HG03520 (cell line): ENCODE measurements at regions not wholly inside any gene's neighbourhood (a gene's known extent, or its start where the extent isn't known, plus 50 kb on each side); places are given as distances from the start of the nearest gene placed in this dataset.
A peak's percentile ranks its signal among the peaks of the same experiment; 100 is the strongest.
"Not testable (repeated sequence)": the region's sequence is repeated elsewhere in the genome, so short reads cannot be mapped to it uniquely, and the experiment has no call there.

Experiments used
- ATAC-seq: cut with Tn5 transposase; IDR thresholded peaks from one replicate; pipeline ENCODE4 v1.9.1; 2021; ENCODE audit warnings: mild to moderate bottlenecking, moderate library complexity; ENCODE audit not compliant: unreplicated experiment

DNA sequence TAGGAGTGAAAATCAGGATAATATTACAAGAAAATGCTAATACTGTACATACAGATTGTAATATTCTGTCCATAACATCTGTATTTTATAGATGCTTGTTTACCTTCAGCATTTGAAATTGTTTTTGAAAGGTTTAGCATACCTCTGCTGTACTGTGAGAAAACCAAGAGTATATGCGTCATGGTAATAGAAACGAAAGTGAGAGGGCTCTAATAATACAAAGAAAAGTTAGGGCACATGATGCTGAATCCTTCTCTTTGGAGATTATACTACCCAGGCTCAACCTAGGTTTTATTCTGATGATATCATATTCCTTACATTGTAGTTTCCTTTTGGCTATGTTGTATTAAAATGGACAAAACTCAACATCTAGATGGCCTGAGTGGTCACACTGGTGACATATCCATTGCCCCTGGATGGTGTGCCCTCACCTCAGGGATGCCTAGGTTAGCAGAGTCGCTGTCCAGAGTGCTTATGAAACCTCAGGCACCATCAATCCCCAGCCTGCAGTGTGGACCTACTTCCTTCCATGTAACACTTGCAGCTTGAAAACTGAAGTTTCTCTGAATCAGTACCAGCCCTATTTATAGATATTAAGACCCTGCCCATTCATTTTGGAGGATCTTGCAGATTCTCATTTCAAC is 253.7 kb downstream of the KCTD12 start:
- ATAC-seq = peak; percentile 49

DNA sequence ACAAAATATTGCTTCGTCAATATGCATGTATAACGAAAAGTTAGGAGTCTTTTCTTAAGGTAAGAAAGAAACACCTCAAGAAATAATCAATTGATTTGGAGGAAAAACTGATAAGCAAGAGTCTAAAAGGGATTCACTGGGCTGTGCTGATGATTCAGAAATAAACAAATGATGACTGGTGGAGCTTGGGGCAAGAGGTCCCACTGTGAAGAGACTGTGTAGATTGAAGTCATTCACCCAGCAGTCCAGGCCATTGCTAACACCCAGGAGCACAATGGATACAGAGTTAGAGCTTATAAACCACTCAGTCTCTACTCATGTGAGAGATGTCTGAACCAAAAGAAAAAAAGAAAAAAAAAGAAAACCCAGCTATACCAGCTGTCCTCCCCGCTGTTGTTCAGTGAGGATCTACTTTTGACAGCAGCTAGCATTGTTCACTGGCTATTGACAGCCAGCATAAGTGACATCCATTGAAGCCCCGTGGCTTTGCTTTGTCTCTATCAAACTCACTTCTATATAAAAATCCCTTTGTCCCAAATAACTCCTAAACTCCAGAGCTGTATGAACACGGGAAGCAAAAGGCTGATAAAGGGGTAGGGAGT is 255.5 kb downstream of the KCTD12 start:
- no peak for ATAC-seq

DNA sequence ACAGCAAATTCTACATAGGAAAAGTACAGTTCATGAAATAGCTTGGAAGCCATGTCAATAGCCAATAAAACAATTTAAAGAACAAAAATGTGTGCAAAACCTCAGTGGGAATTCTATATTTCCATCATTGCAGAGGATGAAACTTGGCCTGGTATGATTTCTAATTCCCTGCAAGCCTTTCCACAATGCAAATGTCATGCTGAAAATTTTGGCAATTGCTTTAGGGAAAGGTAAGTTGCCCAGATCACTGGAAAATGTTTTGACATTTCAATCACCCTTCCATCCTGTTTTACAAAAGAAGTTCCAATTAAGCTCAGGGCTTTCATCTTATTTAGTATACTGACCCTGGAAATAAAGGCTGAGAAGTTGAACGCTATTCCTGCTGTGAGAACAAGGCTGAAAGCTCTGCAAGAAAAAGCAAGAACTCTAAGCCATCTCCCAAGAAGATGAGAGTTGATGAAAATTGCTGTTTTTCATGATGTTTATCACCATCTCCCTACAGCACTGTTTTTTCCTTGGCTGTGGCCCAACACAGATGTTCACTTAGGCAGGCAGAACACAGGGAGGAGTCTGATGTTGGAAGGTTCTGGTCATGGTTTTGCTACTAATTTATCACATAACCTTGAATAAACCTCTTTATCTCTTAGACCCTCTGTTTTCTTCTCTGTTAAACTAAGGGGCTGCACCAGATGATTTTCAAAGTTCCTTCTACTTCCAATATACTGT is 263.7 kb downstream of the KCTD12 start:
- ATAC-seq = no peak

DNA sequence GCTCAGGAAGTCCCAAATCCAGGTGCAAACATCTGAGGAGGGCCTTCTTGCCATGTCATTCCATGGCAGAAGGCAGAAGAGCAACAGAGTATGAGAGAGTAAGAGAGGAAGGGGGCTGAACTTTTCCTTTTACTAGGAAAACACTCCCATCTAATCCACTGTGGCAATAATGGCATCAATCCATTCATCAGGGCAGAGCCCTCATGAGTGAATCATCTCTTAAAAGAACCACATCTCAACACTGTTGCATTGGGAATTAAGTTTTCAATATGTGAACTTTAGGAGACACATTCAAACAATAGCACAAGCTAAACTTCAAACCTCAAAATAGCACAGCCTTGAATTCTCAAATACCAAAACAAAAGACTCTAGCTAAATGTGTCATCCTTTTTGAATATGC is 264.5 kb downstream of the KCTD12 start:
- no peak for ATAC-seq

DNA sequence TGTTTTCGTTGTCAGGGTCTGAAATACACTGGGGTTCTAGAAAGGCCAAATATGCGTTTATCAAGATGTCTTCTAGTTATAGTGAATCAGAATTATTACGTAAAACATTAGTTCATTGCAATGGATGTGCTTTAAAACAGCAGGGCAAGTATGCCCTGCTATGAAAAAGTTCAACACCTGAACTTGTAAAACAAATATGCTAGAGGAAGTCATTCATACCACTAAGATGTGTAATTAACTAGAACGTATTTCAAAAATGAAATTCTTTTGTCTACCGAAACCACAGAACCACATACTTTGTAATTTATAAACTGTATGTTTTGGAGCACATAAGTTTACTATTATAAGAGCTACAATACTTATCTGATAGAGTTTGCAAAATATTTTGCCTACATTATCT is 266.2 kb downstream of the KCTD12 start:
- no peak for ATAC-seq

DNA sequence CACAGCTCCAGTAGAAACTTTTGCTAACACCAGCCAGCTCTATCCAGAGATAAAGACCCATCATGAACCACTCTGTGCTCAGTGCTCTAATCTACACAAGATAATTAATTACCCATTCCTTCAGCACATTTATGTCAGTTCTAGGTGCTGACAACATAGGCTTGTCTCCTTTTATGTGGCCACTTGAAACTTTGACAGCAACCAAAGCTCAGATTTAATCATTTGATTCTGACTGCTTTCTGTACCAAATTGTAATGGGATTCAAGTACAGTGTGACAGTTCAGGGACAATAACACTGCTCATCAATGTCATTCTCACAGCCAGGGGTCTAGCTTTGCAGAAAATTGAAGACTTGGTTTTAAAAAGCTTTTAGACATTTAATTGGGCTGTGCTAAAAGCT is 266.6 kb downstream of the KCTD12 start:
- ATAC-seq = no peak

DNA sequence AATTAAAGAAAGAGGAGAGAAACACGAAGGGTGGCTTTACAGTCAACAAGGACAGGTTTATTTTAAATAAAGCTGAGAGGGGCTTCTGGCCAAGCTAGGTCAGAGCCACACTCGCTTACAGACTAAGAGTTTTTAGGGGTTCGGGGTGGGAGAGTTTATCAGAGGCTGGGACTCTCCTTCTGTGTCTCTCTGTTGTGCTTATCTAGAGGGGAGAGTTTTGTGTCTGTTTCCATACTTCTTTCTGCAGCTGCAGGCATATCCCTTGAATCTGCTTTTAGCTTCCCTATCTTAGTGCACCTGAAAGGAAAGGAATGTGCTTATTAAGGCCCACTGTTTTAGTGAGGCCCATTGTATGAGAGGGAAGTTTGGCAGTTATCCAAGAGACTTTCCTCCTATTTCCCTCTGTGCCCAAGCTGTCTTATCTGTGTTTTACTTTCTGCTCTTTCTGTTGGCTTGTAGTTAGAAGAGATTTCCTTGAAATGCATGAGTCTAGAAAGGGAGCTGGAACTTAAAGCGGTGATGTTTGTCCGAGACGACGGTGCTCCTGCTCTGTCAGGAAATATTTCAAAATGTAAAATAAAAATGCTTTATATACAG is 275.3 kb downstream of the KCTD12 start:
- ATAC-seq = no peak

DNA sequence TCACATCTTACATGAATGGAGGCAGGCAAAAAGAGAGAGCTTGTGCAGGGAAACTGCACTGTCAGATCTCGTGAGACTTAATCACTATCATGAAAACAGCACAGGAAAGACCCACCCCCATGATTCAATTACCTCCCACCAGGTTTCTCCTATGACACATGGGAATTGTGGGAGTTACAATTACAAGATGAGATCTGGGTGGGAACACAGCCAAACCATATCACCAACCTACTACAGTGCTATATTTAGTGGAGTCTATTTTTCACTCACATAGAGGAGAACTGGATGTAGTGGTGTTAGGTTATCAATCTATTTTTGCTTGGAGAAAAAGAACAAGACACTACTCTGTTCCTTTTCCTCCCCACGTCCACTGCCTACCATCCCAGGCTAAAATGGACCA is 276.6 kb downstream of the KCTD12 start:
- no peak for ATAC-seq

DNA sequence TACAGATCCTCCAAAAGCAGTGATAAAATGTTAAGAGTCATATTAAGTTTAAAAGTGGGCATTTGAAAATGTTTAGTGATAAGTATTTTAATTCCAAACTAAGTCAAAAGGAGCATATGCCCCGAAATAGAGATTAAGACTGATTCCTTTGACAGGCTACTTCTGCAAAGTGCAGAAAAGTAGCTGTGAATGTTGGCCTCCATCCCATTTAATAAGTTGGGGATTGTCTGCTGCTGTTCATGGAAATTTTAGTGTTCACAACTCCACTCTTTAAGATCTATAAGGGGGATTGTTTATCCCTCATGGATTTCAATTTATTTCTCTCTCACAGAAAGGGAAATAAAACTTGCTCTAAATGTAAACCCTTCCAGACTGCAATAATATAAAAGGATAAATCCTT is 278.3 kb downstream of the KCTD12 start:
- ATAC-seq = no peak

DNA sequence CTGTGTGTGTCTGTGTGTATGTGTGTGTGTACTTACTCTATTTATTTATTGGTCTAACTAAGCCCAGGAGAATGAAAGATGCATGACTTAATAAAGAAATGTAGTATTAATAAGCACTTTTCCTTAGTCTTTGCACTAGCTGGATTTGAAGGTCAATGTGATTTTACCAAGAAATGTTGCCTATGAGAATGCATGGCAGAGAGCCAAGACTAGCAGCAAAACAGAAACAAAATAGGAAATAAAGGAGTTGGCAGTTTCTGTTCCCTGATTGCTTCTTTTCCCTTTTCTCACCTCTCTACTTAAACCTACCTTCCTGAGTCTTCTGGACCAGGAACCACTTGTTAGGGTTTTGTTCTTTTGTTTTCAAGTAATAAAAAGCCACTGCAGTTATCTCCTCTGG is 286.1 kb downstream of the KCTD12 start:
- no peak for ATAC-seq

DNA sequence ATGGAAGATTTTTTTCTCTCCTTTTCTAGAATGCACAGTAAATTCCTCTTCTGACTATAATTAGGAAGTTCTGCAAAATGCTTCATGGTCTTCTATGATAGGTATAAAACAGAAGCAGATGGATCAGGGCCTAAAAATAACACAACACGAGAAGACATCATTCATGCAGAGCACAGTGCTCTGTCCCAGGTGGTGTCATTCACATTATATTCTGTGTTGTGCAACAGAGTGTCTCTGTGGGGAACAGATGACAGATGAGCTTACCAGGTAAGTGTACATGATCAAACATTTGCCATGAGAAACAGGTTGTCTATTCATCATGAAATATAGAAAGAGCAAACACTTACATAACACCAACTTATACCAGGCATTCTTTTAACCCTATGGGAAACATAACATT is 288.3 kb downstream of the KCTD12 start:
- ATAC-seq = no peak

DNA sequence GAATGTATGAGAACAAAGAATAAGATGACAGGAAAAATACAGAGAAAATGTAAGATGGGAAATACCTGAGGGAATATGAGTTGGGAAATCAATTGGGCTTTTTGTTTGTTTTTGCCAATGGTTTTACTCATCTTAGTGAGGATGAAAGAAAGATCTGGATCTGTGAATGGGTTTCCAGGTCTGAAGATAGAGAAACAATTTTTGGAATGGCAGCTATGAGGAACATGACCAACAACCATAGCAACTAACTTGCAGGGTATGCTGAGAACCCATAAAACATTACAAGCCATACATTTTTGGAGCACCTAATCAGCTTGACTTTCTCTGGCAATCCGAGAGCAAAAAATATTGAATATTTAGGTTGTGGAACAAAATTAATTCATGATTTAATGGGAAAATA is 290.0 kb downstream of the KCTD12 start:
- ATAC-seq = no peak

DNA sequence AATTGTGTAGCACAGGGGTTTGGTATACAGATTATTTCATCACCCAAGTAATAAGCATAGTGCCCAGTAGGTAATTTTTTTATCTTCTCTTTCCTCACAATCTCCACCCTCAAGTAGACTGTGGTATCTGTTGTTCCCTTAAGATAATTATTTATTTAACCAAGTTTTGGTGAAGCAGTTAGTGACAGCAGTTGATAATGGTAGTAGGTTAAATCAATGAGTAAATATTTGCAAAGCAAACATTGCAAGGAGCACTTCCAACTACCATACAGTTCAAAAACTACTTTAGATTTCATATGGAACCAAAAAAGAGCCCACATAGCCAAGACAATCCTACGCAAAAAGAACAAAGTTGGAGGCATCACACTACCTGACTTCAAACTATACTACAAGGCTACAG is 291.8 kb downstream of the KCTD12 start:
- no peak for ATAC-seq

DNA sequence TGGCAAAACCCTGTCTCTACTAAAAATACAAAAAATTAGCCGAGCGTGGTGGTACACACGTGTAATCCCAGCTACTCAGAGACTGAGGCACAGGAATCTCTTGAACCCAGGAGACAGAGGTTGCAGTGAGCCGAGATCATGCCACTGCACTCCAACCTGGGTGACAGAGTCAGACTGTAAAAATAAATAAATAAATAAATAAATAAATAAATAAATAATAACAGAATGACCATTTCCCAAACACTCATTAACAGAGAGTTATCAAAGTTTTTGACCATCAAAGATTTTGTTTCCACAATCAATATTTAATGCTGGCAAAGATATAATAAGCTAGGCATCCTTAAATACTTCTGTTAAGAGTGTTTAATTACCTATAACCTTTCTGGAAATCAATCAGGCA is 299.4 kb downstream of the KCTD12 start:
- ATAC-seq = no peak

DNA sequence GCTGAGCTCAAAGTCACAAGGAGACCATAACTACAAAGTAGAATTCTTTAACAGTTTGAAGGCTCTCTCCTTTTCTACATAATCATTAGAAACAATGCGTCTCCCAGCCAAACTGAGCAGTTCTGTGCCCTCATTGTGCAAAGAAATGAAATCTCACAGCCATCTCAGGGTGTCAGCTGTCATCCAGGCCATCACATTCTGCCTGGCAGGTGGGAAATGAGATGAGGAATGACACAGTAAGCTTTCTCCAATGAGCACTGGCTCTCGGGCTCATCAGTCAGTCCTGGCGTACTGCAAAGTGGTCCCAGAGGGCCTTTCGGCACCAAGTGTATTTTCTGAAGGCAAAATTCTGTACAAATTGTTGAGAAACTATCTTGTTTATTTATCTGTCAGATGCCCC is 306.5 kb downstream of the KCTD12 start:
- ATAC-seq = no peak

DNA sequence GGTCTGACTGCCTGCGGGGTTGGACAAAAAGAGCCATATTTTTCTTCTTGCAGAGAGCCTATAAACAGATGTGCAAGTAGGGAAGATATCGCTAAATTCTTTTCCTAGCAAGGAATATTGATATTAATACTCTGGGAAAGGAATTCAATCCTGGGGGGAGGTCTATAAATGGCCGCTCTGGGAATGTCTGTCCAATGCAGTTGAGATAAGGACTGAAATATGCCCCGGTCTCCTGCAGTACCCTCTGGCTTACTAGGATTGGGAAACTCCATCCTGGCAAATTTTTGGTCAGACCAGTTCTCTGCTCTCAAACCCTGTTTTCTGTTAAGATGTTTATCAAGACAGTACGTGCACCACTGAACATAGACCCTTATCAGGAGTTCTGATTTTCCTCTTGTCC is 310.6 kb downstream of the KCTD12 start:
- not testable (repeated sequence) for ATAC-seq

DNA sequence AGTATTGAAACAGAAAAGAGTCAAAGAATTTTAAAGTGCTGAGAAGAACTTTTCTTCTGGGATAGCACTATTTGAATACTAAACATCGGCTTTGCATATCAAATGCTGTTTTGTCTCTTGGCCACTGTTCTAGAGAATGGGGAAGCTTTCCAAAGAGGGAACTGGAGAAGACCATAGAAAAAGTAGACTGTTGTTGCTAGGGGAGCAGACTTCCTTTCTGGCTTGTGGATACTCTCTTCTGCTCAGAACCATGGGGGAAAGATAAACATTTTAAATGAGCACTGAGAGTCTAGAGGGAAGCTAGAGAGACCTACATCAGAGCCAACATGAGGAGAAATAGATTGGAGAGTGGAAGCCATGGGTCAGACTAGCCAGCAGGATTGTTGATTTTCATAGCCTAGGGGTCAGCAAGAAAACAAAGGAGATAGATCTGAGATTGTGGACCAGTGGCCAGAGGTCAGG is 315.7 kb downstream of the KCTD12 start:
- ATAC-seq = no peak

DNA sequence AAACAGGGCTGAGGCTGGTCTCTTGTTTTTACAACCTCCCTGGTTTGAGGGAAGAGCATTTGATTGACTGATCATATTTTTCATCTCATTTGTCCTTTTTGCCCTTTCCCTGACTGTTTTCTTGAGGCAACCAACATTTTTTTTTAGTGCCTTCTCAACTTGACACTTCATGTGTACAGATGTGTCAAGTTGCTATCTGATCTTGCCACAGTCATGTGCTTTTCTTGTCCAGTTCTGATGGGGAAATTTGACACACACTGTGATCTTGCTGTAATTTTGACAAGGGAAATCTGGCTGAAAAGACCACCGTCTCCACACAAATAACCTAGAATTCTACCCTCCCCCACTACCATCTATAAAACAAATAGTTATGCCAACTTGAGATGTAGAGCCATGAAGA is 329.6 kb downstream of the KCTD12 start:
- ATAC-seq = no peak

DNA sequence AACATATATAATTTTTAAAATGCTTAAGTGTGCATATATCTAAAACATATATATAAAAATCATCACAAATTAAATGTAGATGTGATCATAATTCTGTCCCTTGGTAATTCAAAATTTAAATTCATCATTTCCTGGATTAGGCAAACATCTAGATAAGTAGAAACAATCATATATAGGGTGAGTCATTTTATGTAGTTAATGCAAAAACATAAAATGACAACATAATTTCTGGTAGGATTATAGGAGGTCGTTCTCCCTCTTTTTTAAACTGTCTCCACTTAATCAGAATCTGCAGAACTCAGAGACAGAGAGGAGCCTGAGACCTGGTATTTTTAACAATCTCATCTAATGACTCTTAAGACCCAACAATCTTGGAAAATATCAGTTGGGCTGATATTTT is 333.4 kb downstream of the KCTD12 start:
- ATAC-seq = no peak

DNA sequence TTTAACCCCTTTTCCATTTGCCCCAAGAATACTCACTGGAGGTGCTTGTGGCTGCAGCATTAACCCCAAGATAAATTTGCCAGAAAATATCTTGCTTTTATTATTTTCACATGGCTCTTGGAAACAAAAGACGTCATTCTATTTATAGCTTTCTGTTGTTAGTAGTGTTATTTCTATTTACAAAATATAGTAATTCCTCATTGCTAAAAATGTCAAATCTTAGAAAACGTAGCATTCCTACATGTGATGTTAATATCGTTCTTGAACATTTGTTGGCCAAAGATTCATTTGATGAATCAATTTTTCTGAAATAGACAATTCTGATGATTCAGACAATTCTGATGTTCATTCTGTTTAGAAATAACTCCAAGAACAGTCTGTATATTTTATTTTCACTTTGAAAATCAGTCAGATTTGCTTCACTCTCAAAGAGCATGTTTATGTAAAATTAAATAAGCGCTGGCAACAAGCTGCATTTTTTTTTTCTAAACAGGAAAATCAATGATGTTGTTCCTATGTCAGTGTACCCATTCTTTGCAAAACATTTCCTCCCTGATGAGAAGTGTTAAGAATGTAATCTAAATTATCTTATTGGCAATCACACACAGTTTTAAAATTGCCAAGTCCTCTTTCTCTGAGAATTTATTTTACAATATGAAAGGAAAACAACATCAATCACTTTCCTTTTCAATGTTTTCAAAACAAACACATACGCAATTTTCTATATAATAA is 334.0 kb downstream of the KCTD12 start:
- no peak for ATAC-seq

DNA sequence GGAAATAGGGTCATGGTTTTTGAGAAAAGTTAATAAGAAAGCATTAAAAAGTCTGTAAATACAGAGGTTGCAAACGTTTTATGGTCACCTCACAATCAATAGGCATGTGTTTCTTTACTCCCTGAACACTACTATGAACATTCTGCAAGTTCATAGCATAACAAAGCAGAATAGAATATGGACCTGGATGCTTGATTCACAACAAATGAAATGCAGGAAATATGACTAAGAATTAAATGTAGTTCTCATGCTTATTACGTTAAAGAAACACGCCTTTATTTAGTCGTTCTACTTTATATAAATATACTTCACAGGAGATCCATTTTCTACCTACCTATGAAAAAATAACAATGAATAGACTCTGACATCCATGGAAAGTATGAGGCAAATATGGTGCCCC is 344.0 kb downstream of the KCTD12 start:
- ATAC-seq = no peak
